ENCODE measurements at regions not wholly inside any gene's neighbourhood (a gene's known extent, or its start where the extent isn't known, plus 50 kb on each side); places are given as distances from the start of the nearest gene placed in this dataset.

DNA sequence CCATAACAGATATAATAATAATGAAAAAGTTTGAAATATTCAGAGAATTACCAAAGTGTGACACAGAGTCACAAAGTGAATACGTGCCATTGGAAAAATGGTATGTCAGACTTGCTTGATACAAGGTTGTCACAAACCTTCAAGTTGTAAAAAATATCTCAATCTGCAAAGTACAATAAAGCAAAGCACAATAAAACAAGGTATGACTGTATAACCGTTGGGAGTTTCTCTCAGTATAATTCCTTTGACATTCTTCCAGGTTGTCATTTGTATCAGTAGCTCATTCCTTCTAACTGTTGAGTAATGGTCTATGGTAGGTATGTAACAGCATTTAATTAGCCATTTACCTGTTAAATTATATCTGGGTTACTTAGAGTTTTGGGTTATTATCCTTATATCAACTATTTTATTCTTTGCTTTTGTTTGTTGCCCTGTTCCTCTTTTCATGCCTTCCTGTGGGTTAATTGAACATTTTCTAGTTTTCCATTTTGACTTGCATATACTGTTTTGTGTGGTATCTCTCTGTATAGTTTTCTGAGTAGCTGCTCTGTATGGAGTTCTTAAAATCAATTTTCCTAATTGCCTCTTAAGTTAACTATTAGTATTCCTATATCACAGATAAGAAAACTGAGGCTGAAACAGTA is 112.5 kb downstream of the SUCNR1 start:
- no TSS peak for BruUV-seq (replicated peaks)
- no peak overlapping the region for H3K27ac ChIP-seq (ENCODE audit: low read length)
- no peaks in the 10 kb centered on the region for H3K36me3 ChIP-seq (ENCODE audit: control insufficient read depth, insufficient read depth, low read length)
- intact Hi-C loops (cut with micrococcal nuclease; ENCODE audit: unreplicated experiment) (no loop called here), in situ Hi-C loops (cut with HindIII; ENCODE audit: low pct_unique_long_range_greater_than_20kb, low sequenced_read_pairs) (no loop called here)
- ChIA-PET POLR2A (no interaction called here), CTCF (no interaction called here)
- H3K4me3 ChIP-seq (ENCODE audit: low read depth in 2 of 2, low read length in 2 of 2) = no peak overlapping the region
- TF ChIP-seq SIN3A (IDR thresholded peaks at IDR 0.05; ENCODE audit: borderline replicate concordance, insufficient read depth, low read depth, low read length) = no peak
- TF ChIP-seq, protein P1, sequence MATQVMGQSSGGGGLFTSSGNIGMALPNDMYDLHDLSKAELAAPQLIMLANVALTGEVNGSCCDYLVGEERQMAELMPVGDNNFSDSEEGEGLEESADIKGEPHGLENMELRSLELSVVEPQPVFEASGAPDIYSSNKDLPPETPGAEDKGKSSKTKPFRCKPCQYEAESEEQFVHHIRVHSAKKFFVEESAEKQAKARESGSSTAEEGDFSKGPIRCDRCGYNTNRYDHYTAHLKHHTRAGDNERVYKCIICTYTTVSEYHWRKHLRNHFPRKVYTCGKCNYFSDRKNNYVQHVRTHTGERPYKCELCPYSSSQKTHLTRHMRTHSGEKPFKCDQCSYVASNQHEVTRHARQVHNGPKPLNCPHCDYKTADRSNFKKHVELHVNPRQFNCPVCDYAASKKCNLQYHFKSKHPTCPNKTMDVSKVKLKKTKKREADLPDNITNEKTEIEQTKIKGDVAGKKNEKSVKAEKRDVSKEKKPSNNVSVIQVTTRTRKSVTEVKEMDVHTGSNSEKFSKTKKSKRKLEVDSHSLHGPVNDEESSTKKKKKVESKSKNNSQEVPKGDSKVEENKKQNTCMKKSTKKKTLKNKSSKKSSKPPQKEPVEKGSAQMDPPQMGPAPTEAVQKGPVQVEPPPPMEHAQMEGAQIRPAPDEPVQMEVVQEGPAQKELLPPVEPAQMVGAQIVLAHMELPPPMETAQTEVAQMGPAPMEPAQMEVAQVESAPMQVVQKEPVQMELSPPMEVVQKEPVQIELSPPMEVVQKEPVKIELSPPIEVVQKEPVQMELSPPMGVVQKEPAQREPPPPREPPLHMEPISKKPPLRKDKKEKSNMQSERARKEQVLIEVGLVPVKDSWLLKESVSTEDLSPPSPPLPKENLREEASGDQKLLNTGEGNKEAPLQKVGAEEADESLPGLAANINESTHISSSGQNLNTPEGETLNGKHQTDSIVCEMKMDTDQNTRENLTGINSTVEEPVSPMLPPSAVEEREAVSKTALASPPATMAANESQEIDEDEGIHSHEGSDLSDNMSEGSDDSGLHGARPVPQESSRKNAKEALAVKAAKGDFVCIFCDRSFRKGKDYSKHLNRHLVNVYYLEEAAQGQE (IDR thresholded peaks at IDR 0.05; ENCODE audit: insufficient read depth in 1 of 2, low read depth in 2 of 2, low read length in 1 of 2) = no peak
- no peaks in the 10 kb centered on the region for H3K4me1 ChIP-seq (ENCODE audit: control insufficient read depth, insufficient read depth, low read length)
- no peaks in the 10 kb centered on the region for H3K9me3 ChIP-seq (ENCODE audit: control insufficient read depth, insufficient read depth, low read depth, low read length)
- ATAC-seq (no peak), DNase-seq (ENCODE audit: low read depth, low spot score) (no peak)
- no peaks in the 10 kb centered on the region for H3K27me3 ChIP-seq (ENCODE audit: control insufficient read depth, insufficient read depth, low read length)

DNA sequence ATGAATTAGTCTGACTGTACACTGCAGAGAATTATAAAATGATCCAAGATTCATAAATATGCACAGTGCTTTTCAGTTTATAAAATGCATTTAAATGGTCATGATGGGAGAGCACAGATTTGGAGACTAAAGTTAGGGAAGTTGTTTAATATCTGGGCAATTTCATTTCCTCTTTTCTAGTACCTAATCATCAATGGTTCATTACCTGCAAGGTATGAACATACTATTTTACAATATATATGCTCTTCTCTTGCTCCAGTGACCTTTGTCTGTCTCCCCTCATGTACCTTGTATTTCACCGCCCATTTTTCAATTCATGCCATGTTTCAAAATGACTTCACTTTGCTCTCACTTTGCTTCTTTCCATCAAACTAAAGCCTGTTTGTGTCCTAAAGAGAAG is 114.5 kb downstream of the SUCNR1 start:
- DNase-seq (ENCODE audit: low read depth, low spot score) = no peak
- H3K4me1 ChIP-seq (ENCODE audit: control insufficient read depth, insufficient read depth, low read length) = no peaks in the 10 kb centered on the region
- no peaks in the 10 kb centered on the region for H3K27me3 ChIP-seq (ENCODE audit: control insufficient read depth, insufficient read depth, low read length)
- BruUV-seq (replicated peaks) = no TSS peak
- TF ChIP-seq POLR2AphosphoS5 (IDR thresholded peaks at IDR 0.05; ENCODE audit: low read depth, low read length) (no peak), SIN3A (IDR thresholded peaks at IDR 0.05; ENCODE audit: borderline replicate concordance, insufficient read depth, low read depth, low read length) (no peak), TCF7L2 (IDR thresholded peaks at IDR 0.05; ENCODE audit: low read depth, low read length) (no peak)
- TF ChIP-seq, protein P2, sequence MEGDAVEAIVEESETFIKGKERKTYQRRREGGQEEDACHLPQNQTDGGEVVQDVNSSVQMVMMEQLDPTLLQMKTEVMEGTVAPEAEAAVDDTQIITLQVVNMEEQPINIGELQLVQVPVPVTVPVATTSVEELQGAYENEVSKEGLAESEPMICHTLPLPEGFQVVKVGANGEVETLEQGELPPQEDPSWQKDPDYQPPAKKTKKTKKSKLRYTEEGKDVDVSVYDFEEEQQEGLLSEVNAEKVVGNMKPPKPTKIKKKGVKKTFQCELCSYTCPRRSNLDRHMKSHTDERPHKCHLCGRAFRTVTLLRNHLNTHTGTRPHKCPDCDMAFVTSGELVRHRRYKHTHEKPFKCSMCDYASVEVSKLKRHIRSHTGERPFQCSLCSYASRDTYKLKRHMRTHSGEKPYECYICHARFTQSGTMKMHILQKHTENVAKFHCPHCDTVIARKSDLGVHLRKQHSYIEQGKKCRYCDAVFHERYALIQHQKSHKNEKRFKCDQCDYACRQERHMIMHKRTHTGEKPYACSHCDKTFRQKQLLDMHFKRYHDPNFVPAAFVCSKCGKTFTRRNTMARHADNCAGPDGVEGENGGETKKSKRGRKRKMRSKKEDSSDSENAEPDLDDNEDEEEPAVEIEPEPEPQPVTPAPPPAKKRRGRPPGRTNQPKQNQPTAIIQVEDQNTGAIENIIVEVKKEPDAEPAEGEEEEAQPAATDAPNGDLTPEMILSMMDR (IDR thresholded peaks at IDR 0.05) = no peak
- TF ChIP-seq, protein P1 (IDR thresholded peaks at IDR 0.05; ENCODE audit: insufficient read depth in 1 of 2, low read depth in 2 of 2, low read length in 1 of 2) = no peak
- in situ Hi-C loops (cut with HindIII; ENCODE audit: low pct_unique_long_range_greater_than_20kb, low sequenced_read_pairs) (no loop called here), intact Hi-C loops (cut with micrococcal nuclease; ENCODE audit: unreplicated experiment) (no loop called here)
- CTCF ChIA-PET = no interaction called here
- POLR2A ChIA-PET = no interaction called here
- H3K4me3 ChIP-seq (ENCODE audit: low read depth in 2 of 2, low read length in 2 of 2) = no peak overlapping the region
- no peaks in the 10 kb centered on the region for H3K36me3 ChIP-seq (ENCODE audit: control insufficient read depth, insufficient read depth, low read length)
- H3K9me3 ChIP-seq (ENCODE audit: control insufficient read depth, insufficient read depth, low read depth, low read length) = no peaks in the 10 kb centered on the region
- no peak for ATAC-seq
- H3K27ac ChIP-seq (ENCODE audit: low read length) = no peak overlapping the region
